ENCODE measurements at regions not wholly inside any gene's neighbourhood (a gene's known extent, or its start where the extent isn't known, plus 50 kb on each side); places are given as distances from the start of the nearest gene placed in this dataset.

DNA sequence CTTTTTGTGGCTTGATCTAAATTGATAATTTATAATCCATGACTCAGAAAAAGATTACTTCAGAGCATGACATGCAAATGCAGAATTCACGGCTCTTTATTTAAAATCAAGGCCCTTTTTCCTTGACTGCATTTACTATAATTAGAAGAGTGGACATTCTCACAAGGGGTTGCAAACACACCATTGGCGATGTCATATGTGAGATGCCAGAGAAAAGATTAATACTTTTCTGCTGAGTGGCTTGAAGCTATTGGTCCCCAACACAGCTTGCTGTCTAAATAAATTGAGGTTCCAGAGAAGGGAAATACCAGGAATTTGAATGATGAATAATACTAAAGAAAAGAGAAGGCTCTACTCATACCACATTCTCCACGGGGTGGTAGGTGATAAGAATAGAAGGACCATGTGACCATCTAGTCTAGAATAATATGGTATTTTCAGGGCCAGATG, 78.7 kb upstream of the ARID5B start:
- no peak for TF ChIP-seq EZH2 (IDR thresholded peaks at IDR 0.05)
- no peak for TF ChIP-seq FOXP2 (optimal IDR thresholded peaks at IDR 0.05; ENCODE audit: control extremely low read depth, extremely low read length, insufficient read depth)
- TF ChIP-seq POLR2AphosphoS5 (IDR thresholded peaks at IDR 0.05; ENCODE audit: borderline replicate concordance, low read depth, low read length): no peak
